Fibroblast of lung (primary cell): ENCODE measurements at regions not wholly inside any gene's neighbourhood (a gene's known extent, or its start where the extent isn't known, plus 50 kb on each side); places are given as distances from the start of the nearest gene placed in this dataset.

Experiments used
- CTCF ChIP-seq, 2 donors: IDR thresholded peaks in 1 of 2; conservative IDR thresholded peaks in 1 of 2; 1 replicate in 1 of 2; 2 replicates in 1 of 2; pipeline ENCODE4 v1.5.1; 2011 to 2012; ENCODE audit warnings: low read length in 2 of 2, control low read depth in 1 of 2, inconsistent platforms in 1 of 2, low read depth in 1 of 2, mild to moderate bottlenecking in 1 of 2
- EZH2 ChIP-seq: IDR thresholded peaks from 2 replicates; pipeline ENCODE4 v1.5.1; 2012; ENCODE audit warnings: low read length, control low read depth, mild to moderate bottlenecking; ENCODE audit errors: missing control alignments

DNA sequence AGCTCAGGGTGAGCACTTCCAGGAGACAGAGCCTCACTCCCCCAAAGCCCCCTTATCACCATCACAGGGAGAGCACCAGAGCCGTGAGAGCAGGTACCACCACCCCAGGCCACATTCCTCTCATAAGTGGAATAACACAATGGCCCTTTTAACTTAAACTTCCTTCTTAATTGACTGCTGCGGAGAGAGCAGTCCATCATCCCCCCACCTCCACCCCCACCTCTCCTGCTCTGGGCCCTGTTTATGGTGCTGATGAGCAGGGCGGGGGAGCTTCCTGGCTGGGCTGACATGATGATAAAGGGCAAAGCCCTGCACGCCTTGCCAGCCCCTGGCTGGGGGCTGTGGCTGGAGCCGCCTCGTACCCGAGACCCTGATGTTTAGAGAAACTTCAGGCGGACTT is 81.4 kb upstream of the PODXL start:
- TF ChIP-seq CTCF (conservative IDR thresholded peaks at IDR 0.05 in 1 of 2, IDR thresholded peaks at IDR 0.05 in 1 of 2; ENCODE audit: low read depth in 1 of 2, low read length in 2 of 2): no peak
- TF ChIP-seq EZH2: no peak
